NCI-H226 (cell line): ENCODE measurements at regions not wholly inside any gene's neighbourhood (a gene's known extent, or its start where the extent isn't known, plus 50 kb on each side); places are given as distances from the start of the nearest gene placed in this dataset.

Experiments used
- DNase-seq: peaks from one replicate; pipeline ENCODE4 v3.0.0-alpha.2; 2015

- no peak for DNase-seq
These were observed 96.2 kb upstream of the HAAO start for GRCh38 chr2:42888321-42889245.

- no peak for DNase-seq
These were observed 94.5 kb upstream of the HAAO start for GRCh38 chr2:42886921-42887320.

- no peak for DNase-seq
These were observed 90.4 kb upstream of the HAAO start for GRCh38 chr2:42882756-42883155.

- no peak for DNase-seq
These were observed 89.3 kb upstream of the HAAO start for GRCh38 chr2:42881732-42882131.

- DNase-seq: no peak
These were observed 88.6 kb upstream of the HAAO start for GRCh38 chr2:42880738-42881690.

- DNase-seq: no peak
These were observed 87.7 kb upstream of the HAAO start for GRCh38 chr2:42879913-42880737.

- no peak for DNase-seq
These were observed 86.8 kb upstream of the HAAO start for GRCh38 chr2:42879121-42879705.

- no peak for DNase-seq
These were observed 86.2 kb upstream of the HAAO start for GRCh38 chr2:42878581-42878980.

GRCh38 chr2:42877936-42878335 lies 85.6 kb upstream of the HAAO start:
- DNase-seq: no peak

GRCh38 chr2:42877511-42877910 lies 85.1 kb upstream of the HAAO start:
- no peak for DNase-seq

GRCh38 chr2:42876326-42876751 lies 84.0 kb upstream of the HAAO start:
- DNase-seq: no peak

- no peak for DNase-seq
These were observed 83.5 kb upstream of the HAAO start for GRCh38 chr2:42875880-42876279.

GRCh38 chr2:42874949-42875801 lies 82.8 kb upstream of the HAAO start:
- DNase-seq: no peak

- DNase-seq: no peak
These were observed 80.3 kb upstream of the HAAO start for GRCh38 chr2:42872721-42873120.

- no peak for DNase-seq
These were observed 79.0 kb upstream of the HAAO start for GRCh38 chr2:42871372-42871771.

- DNase-seq: no peak
These were observed 76.5 kb upstream of the HAAO start for GRCh38 chr2:42868874-42869273.

- no peak for DNase-seq
These were observed 75.7 kb upstream of the HAAO start for GRCh38 chr2:42868096-42868495.

GRCh38 chr2:42867093-42868065 lies 75.0 kb upstream of the HAAO start:
- no peak for DNase-seq

GRCh38 chr2:42865884-42866881 lies 73.8 kb upstream of the HAAO start:
- no peak for DNase-seq
